Neural progenitor cell (in vitro differentiated cells): ENCODE measurements at regions not wholly inside any gene's neighbourhood (a gene's known extent, or its start where the extent isn't known, plus 50 kb on each side); places are given as distances from the start of the nearest gene placed in this dataset.

ENCODE experiments used
- CTCF ChIP-seq: fragments of 200-600 bp; sonication (generic); IDR thresholded peaks from 2 replicates; pipeline ENCODE4 v1.5.1; 2017; ENCODE audit warnings: antibody characterized with exemption, mild to moderate bottlenecking
- EZH2 ChIP-seq: fragments of 200-600 bp; sonication (generic); IDR thresholded peaks from 2 replicates; pipeline ENCODE4 v1.6.1; 2017; ENCODE audit warnings: antibody characterized with exemption, mild to moderate bottlenecking, moderate library complexity
- EZH2phosphoT487 ChIP-seq: fragments of 200-600 bp; sonication (generic); IDR thresholded peaks from 2 replicates; pipeline ENCODE4 v1.6.1; 2017; ENCODE audit warnings: antibody characterized with exemption

- TF ChIP-seq CTCF (no peak), EZH2 (no peak), EZH2phosphoT487 (no peak)
Measured at GRCh38 chr9:32855752-32856151, 72.4 kb downstream of the TMEM215 start.
